Aorta (tissue), 5 donors: ENCODE measurements at regions not wholly inside any gene's neighbourhood (a gene's known extent, or its start where the extent isn't known, plus 50 kb on each side); places are given as distances from the start of the nearest gene placed in this dataset.
"Not testable (repeated sequence)": the region's sequence is repeated elsewhere in the genome, so short reads cannot be mapped to it uniquely, and the experiment has no call there.

ENCODE experiments used
- ATAC-seq: fragments of 200-7000 bp; cut with Tn5 transposase; one replicate; pipeline ENCODE4 v1.9.1; 2022; ENCODE audit warnings: moderate library complexity; ENCODE audit not compliant: low FRiP score
- DNase-seq, 2 donors: peaks; one replicate each; pipeline ENCODE4 v3.0.0-alpha.2; 2020
- H3K27ac ChIP-seq, 2 donors: one replicate each; pipeline ENCODE4 v1.5.1; 2013; ENCODE audit warnings: low read length in 2 of 2, mild to moderate bottlenecking in 2 of 2, moderate library complexity in 2 of 2, control low read depth in 1 of 2, inconsistent platforms in 1 of 2, low read depth in 1 of 2
- H3K27me3 ChIP-seq, 2 donors: one replicate each; pipeline ENCODE4 v1.6.1; 2013; ENCODE audit warnings: control low read depth in 1 of 2, low read length in 1 of 2, mild to moderate bottlenecking in 1 of 2, moderate library complexity in 1 of 2; ENCODE audit not compliant: insufficient read depth in 2 of 2, control insufficient read depth in 1 of 2
- H3K36me3 ChIP-seq, 2 donors: one replicate each; pipeline ENCODE4 v1.6.1; 2013; ENCODE audit warnings: control low read depth in 1 of 2, low read length in 1 of 2, mild to moderate bottlenecking in 1 of 2; ENCODE audit not compliant: insufficient read depth in 2 of 2, control insufficient read depth in 1 of 2
- H3K4me1 ChIP-seq, 2 donors: one replicate each; pipeline ENCODE4 v1.6.1; 2013; ENCODE audit warnings: low read length in 2 of 2, control low read depth in 1 of 2, mild to moderate bottlenecking in 1 of 2, moderate library complexity in 1 of 2; ENCODE audit not compliant: insufficient read depth in 2 of 2, control insufficient read depth in 1 of 2
- H3K4me3 ChIP-seq, 2 donors: one replicate each; pipeline ENCODE4 v1.5.1; 2013; ENCODE audit warnings: low read length in 2 of 2, control low read depth in 1 of 2, mild to moderate bottlenecking in 1 of 2
- H3K9me3 ChIP-seq: one replicate; pipeline ENCODE4 v1.6.1; 2013; ENCODE audit warnings: mild to moderate bottlenecking, low read length; ENCODE audit not compliant: control insufficient read depth
- WGBS, 2 donors: extraction: QIAGEN DNeasy Blood & Tissue Kit; methylation state at CpG; one replicate each; pipeline ENCODE4 v1.1.7; 2013; 5-methylcytosine and 5-hydroxymethylcytosine counted together
- intact Hi-C, 2 donors: fragments of 100-400 bp; cut with DNase I; formaldehyde crosslinking; loops; one replicate each; pipeline versions ENCODE4 v1.14.2 to v1.15.0; 2022
- donor health status: healthy with polysubstance abuse.
- donor health status: Bipolar disorder and iron deficiency.
- donor health status: DM: no; HTN: no; CAD: no.
- donor health status: DM: no; HTN: no; CAD: no.
- donor health status: DM: yes; HTN: yes; CAD: no.

DNA sequence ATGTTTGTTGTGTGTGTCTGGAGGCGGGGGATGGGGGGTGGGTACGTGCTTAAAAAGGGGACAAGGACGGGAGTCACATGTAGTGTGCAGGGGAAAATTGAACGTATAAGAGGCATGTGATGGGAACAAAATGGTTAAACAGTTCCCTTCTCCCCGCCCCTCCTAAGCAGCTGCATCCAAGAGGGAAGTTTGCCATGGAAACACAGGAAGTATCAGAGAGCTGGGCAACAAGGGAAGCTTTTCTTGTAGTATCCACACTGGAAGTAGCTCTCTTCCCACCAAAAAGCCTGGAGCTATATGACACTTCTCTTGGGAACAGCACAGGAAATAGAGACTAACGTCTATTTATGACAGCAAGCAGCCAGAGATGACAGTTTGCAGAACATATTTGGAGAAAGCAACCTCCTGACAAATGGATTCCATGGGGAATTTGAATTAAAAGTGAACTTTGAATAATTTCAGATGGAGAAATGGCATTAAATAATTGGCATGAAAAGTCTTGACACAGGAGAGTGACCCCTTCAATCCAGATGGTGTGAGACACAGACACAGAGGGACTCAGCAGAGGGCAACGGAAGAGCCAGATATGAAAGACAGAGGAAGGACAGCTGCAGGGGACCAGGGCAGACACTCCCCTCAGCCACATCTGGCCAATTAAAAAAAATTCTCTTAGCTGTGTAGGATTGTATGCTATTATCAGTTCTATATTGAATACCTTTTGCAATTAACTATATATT, 294.2 kb upstream of the TBL1XR1 start:
- H3K36me3 ChIP-seq = no peaks in the 10 kb centered on the region
- H3K4me1 ChIP-seq = peaks cover 4 to 9% of the 10 kb centered on the region in 2 donors
- no peak overlapping the region for H3K4me3 ChIP-seq
- intact Hi-C loops = no loop called here
- DNase-seq (no peak), ATAC-seq (peak; percentile 63)
- WGBS, 2 donors = 8 to 16% methylated on average over 7 of the region's 7 CpGs
- H3K27ac ChIP-seq = no peak overlapping the region
- no peaks in the 10 kb centered on the region for H3K27me3 ChIP-seq
- H3K9me3 ChIP-seq = no peaks in the 10 kb centered on the region

DNA sequence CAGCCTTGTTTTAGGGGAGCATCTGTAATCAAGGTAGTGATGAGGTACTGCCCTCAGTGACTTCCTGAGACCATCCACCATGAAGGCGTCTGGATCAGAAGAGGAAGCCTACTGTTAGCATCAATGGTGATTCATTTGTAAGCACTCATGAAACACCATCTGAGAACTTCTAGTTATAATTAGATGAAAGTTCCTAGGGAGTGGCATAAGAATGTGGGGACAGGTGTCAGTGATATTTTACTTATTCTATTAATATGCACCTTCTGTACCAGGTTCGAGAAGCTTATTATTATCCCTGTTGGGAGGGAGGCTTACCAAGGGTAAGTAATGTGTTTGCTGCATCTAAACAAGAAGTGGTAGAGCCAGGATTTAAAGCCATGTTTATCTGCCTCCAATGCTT, 295.8 kb upstream of the TBL1XR1 start:
- ATAC-seq = no peak

DNA sequence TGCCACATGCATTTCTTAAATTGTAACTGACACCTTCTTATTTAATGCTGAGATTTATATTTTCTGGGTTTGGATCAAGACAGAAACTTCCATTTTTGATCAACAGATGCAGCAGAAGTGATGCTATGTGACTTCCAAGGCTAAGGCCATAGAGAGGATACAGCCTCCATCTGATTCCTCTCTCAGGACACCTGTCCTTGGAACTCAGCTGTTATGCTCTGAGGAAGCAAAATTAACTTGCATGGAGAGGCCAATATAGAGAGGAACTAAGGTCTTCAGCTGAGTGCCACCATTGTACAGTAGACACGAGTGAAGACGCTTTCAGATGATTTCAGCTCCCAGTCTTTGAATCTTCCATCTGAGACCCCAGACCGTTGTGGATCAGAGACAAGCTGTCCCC, 296.9 kb upstream of the TBL1XR1 start:
- Histone ChIP-seq H3K4me3 (no peak overlapping the region), H3K9me3 (no peaks in the 10 kb centered on the region), H3K36me3 (no peaks in the 10 kb centered on the region), H3K4me1 (peaks cover 4 to 9% of the 10 kb centered on the region in 2 donors), H3K27me3 (no peaks in the 10 kb centered on the region), H3K27ac (no peak overlapping the region)
- 94 to 95% methylated on average over 3 of the region's 3 CpGs for WGBS, 2 donors
- intact Hi-C loops = no loop called here
- ATAC-seq = no peak
- no peak for DNase-seq

More for the DNA sequence above, 295.8 kb upstream of the TBL1XR1 start:
- H3K4me1 ChIP-seq = peaks cover 4 to 9% of the 10 kb centered on the region in 2 donors
- no peak overlapping the region for H3K4me3 ChIP-seq
- intact Hi-C loops = no loop called here
- H3K27ac ChIP-seq = no peak overlapping the region
- H3K36me3 ChIP-seq = no peaks in the 10 kb centered on the region
- 94 to 96% methylated on average over 2 of the region's 2 CpGs for WGBS, 2 donors
- H3K27me3 ChIP-seq = no peaks in the 10 kb centered on the region
- DNase-seq = no peak
- no peaks in the 10 kb centered on the region for H3K9me3 ChIP-seq

DNA sequence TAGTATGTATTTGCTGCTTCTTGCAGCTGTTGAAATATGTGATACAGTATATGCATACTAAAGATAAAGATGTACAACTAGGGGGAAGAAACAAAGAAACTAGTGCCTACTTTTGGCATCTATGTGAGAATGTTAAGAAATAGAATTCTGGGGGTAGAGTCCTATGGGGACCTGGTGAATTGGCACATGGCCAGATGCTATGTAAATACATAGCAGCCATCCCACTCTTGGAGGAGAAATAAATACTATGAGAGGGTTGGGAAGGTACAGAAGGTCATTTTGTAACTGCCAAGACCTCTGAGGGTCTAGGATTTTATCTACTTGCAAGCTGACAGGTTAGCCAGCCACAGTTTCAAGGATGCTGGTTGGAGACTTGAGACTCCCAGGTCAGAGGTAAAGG, 298.3 kb upstream of the TBL1XR1 start:
- intact Hi-C loops = no loop called here
- ATAC-seq = no peak
- Histone ChIP-seq H3K4me1 (peaks cover 4 to 9% of the 10 kb centered on the region in 2 donors), H3K36me3 (no peaks in the 10 kb centered on the region), H3K4me3 (no peak overlapping the region), H3K27me3 (no peaks in the 10 kb centered on the region), H3K27ac (no peak overlapping the region), H3K9me3 (no peaks in the 10 kb centered on the region)
- no peak for DNase-seq

DNA sequence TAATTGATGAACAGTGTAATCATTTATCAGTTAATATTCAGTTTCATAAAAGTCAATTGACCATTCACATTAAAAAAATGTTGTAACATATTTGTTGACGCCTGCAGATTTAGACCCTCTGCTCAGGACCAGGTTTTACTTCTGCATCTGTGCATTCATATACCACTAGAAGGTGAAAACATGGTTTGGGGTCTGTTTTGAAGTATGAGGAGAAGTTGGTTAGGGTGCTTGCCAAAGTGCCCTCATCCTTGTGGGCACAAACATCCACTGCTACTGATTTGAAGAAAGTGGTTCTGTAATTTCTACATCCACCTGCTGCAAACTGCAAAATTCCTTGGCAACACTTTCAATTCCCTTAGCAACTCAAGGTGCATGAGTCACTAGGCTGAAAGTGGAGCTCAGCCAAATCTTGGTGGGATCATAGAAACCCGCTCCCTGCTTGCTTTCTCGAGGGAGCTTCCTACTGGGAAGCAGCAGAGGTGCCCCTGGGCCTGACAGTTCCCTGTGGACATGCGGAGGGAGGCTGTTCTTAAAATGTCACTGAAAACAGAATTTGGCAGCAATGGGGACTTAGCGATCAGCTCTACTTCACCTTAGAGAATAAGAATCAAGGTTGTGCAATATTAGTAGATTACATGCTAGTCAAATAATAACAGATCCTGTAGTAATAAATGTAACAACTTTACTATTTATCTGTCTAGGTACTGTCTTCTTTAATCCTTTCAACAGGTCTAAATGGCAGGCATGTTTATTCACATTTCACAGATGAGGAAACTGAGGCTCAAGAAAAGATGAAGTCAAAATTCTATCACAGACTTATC, 301.0 kb upstream of the TBL1XR1 start:
- Histone ChIP-seq H3K27me3 (no peaks in the 10 kb centered on the region), H3K4me3 (no peak overlapping the region), H3K4me1 (no peaks in the 10 kb centered on the region), H3K36me3 (no peaks in the 10 kb centered on the region), H3K9me3 (no peaks in the 10 kb centered on the region), H3K27ac (no peak overlapping the region)
- DNase-seq (peak in 1 of 2 donors; percentile 54), ATAC-seq (no peak)
- intact Hi-C loops = no loop called here
- WGBS, 2 donors = 44 to 49% methylated on average over 5 of the region's 5 CpGs

DNA sequence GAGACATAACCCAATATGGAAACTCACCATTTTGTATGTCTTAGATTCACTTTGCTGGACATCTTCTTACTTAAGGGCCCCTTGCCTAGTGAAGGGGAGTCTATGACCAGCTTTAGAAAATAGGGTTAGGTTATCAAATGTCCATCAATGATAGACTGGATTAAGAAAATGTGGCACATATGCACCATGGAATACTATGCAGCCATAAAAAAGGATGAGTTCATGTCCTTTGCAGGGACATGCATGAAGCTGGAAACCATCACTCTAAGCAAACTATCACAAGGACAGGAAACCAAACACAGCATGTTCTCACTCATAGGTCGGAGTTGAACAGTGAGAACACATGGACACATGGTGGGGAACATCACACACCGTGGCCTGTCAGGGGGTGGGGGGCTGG, 301.8 kb upstream of the TBL1XR1 start:
- H3K27ac ChIP-seq, ATAC-seq, intact Hi-C loops, H3K27me3 ChIP-seq, H3K9me3 ChIP-seq, H3K4me3 ChIP-seq, DNase-seq, H3K36me3 ChIP-seq, H3K4me1 ChIP-seq: not testable (repeated sequence)
- WGBS, 2 donors = 95 to 97% methylated on average over 2 of the region's 2 CpGs

DNA sequence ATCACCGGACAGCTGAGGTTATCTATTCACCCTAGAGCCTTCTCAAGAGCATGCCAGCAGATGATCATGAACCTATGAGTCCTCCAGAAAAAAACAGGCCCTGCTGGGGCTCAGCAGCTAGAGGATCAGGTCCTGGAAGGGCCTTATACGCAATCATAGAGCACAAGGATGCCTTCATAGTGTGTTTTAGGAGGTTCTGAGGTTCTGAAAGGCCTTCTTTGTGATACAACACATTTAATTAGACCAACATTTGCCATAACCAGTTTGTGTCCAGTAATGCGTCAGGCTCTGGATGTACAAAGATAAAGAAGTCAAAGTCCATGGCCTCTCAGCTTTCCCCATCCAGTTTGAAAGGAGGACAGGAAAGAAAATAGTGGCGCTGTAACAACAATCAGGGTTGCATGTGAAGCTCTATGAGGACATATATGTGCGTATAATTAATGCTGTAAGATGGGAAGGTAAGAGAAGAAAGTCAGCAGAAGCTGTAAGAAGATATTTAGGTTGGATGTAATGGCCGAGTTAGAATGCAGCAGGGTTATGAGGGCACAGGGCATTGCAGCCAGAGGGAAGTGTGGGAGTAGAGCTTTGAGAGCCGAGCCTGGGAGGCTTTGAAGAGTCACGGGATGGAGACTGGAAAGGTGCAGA, 302.6 kb upstream of the TBL1XR1 start:
- ATAC-seq = no peak
- H3K4me1 ChIP-seq = no peaks in the 10 kb centered on the region

DNA sequence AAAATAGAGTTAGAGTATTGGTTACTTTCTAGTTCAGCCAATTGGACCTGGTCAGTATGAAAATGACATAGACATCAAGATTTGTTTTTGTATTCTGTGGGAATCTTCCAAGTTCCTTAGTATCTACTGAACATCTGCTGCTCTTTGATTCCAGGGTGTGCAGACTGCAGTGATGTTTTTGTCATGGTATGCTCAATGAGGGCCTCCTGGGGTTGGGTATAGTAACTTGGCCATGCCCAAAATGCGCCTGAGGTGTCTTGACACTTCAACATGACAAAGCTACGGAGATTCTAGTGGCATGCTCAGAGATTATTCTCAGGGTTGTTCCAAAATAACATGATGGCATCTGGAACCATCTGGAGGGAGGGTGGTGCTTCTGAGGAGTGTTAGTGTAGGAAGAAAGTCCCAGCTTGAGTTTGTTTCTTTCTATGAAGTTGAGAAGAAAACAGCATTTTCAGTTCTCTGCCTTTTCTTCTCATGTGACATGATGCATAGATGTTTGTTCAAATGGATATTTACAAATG, 313.5 kb upstream of the TBL1XR1 start:
- WGBS, 2 donors = 78 to 84% methylated on average over 2 of the region's 2 CpGs
- ATAC-seq = no peak
- Histone ChIP-seq H3K27me3 (no peaks in the 10 kb centered on the region), H3K27ac (no peak overlapping the region), H3K4me3 (no peak overlapping the region), H3K36me3 (no peaks in the 10 kb centered on the region), H3K4me1 (peaks cover 0 to 2% of the 10 kb centered on the region in 2 donors), H3K9me3 (no peaks in the 10 kb centered on the region)
- intact Hi-C loops = no loop called here
- no peak for DNase-seq

More for the DNA sequence above, 302.6 kb upstream of the TBL1XR1 start:
- H3K4me3 ChIP-seq = no peak overlapping the region
- no peaks in the 10 kb centered on the region for H3K36me3 ChIP-seq
- H3K9me3 ChIP-seq = no peaks in the 10 kb centered on the region
- intact Hi-C loops = no loop called here
- no peak overlapping the region for H3K27ac ChIP-seq
- no peak for DNase-seq
- no peaks in the 10 kb centered on the region for H3K27me3 ChIP-seq
- 85 to 92% methylated on average over 8 of the region's 8 CpGs for WGBS, 2 donors
